ENCODE measurements at regions not wholly inside any gene's neighbourhood (a gene's known extent, or its start where the extent isn't known, plus 50 kb on each side); places are given as distances from the start of the nearest gene placed in this dataset.
A peak's percentile ranks its signal among the peaks of the same experiment; 100 is the strongest.
"Not testable (repeated sequence)": the region's sequence is repeated elsewhere in the genome, so short reads cannot be mapped to it uniquely, and the experiment has no call there.

DNA sequence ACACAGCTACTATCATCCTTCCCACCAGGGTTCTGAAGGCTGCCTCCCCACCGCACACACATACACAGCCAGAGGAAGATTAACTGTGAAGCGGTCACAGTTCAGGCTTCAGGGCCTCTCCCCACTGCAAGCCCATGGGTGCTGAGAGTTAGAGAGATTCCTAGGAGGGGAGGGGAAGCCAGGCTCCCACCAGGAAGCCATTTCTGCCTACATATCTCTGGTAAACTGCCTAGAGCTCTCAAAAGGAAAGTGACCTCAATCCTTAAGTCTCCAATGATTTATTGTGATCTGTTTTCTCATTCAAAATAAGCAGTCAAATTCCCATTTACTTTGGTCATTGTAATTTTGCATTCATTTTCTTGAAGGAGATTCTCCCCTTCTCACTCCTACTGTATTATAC, 141.0 kb upstream of the BNIP2 start:
- no peak for DNase-seq

GRCh38 chr15:59828861-59829260, 139.7 kb upstream of the BNIP2 start:
- DNase-seq = no peak

- DNase-seq = no peak
Measured at GRCh38 chr15:59828263-59828662, 139.1 kb upstream of the BNIP2 start.

DNA sequence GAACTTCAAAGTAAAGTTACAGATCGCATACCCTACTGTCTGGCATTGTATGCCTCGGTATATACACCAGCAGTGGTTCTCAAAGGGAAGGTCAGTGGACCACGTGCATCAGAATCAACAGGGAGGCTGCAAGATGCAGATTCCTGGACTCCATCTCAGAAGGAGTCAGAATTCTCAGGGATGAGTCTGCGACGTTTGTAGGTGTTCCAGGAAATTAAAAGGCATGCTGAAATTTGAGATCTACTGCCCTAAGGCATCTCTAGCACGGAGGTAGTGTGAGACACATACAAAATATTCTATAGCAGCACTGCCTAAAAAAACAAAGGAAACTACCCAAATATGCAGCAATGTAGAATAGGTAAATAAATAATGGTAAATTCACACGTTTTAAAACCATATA, 136.8 kb upstream of the BNIP2 start:
- no peak for DNase-seq

GRCh38 chr15:59821286-59821685, 132.2 kb upstream of the BNIP2 start:
- no peak for DNase-seq

DNA sequence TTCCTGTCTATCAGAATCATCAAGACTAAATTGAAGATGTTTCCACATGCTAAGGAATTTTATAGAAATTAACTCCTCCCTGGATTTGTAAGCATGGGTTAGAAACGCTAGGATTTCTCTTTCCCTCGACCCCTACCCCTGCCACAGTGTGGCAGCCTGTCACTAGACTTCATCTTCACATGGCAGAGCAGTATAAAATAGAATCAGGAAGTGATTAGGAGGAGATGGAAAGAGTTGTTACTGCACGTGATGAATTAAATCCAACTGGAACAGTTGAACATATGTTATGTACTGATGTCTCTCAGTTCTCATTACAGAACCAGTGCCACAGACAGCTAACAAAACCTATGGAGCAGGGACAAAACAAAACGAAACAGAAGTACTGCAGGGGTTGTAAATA, 130.0 kb upstream of the BNIP2 start:
- no peak for DNase-seq

GRCh38 chr15:59818336-59818735, 129.2 kb upstream of the BNIP2 start:
- DNase-seq = no peak

- DNase-seq = no peak
Measured at GRCh38 chr15:59817834-59818233, 128.7 kb upstream of the BNIP2 start.

GRCh38 chr15:59817053-59817452, 127.9 kb upstream of the BNIP2 start:
- no peak for DNase-seq

DNA sequence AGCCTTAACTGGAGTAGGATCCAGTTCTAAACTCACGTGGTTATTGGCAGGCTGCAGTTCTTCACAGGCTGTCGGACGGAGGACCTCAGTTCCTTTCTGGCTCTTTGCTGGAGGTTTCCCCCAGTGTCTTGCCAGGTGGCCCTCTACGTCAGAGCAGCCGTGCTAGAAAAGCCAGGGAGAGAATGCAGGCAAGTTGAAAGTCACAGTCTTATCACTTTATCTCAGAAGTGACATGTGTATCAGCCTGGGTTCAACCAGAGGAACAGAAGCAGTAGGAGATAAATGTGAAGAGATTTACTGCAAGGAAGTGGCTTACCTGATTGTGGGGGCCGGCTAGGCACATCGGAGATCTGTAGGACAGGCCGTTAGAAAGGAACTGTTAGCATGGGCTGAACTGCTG, 125.3 kb upstream of the BNIP2 start:
- peak; percentile 40 for DNase-seq

- DNase-seq = no peak
Measured at GRCh38 chr15:59812889-59813288, 123.8 kb upstream of the BNIP2 start.

DNA sequence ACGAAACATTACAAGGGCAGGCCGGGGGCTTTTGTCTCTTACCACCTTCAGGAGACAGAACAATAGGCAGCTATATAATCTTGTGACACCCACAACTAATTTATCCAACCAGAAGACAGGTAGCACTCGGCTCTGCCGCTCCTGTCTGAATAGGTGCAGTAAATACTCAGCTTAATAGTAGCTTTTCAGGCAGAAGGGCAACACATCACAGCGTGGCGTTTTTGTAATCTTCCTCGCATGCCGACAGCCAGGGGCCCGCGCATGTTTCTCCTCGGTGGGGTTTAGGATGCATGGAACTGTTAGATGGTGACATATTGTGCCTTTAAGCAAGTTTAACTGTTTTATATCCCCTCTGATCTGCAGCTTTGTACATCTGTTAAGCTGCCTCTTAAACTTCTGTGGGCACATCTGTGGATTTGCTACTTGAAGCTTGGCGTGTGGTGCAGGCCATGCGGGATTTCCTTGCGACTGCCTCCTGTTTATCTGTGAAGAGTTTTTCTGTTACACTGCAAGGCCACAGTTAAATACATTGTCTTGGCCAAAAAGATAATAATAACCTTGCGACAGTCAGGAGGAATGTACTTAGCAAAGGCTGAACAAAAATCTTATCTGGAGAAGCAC, 123.2 kb upstream of the BNIP2 start:
- DNase-seq = no peak

DNA sequence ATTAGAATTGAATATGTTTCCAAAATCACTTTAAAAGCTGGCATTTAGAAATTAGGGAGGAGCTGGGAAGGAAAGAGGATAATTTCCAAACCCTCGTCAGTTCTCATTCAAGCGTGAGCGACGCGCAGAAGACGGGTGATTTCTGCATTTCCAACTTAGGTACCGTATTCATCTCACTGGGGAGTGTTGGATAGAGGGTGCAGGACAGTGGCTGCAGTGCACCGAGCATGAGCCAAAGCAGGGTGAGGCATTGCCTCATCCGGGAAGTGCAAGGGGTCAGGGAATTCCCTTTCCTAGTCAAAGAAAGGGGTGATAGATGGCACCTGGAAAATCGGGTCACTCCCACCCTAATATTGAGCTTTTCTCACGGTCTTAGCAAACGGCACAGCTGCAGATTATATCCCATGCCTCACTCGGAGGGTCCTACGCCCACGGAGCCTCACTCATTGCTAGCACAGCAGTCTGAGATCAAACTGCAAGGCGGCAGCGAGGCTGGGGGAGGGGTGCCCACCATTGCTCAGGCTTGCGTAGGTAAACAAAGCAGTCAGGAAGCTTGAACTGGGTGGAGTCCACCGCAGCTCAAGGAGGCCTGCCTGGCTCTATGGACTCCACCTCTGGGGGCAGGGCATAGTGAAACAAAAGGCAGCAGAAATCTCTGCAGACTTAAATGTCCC, 114.3 kb upstream of the BNIP2 start:
- DNase-seq = peak; percentile 82

- no peak for DNase-seq
Measured at GRCh38 chr15:59801649-59802048, 112.5 kb upstream of the BNIP2 start.

GRCh38 chr15:59798605-59798917, 109.4 kb upstream of the BNIP2 start:
- DNase-seq = no peak

GRCh38 chr15:59797756-59798604, 108.9 kb upstream of the BNIP2 start:
- DNase-seq = no peak

DNA sequence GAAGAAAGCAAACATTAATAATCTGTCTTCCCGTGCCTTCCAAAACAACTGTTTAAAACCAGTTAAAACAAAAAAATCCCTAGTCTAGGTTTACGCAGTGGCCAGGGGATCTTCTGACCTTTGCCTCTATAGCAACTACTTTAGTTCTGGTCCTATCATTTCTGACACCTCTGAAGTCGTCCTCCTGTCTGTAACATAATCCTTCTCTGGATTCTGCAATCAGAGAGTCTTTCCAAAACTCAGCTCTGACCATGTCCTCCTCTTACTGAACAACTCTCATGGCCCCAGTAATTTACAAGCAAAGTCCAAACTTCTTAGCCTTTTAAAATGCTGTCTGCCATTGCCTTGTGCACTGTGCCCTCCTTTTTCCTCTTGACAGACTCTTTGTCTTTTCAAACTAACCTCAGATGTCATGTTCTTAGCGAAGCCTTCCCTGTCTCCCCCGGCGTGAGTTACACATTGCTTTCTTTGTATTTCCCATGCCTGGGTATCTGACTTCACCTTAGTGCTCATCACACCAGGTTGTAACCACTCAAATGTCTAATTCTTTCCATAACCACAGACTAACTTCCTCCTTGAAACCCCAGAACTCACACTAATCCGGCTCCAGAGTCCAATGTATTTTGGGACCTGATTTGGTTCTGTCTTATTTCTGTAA, 105.2 kb upstream of the BNIP2 start:
- DNase-seq = no peak

GRCh38 chr15:59792359-59792758, 103.2 kb upstream of the BNIP2 start:
- peak; percentile 6 for DNase-seq

- DNase-seq = no peak
Measured at GRCh38 chr15:59791755-59792154, 102.6 kb upstream of the BNIP2 start.

DNA sequence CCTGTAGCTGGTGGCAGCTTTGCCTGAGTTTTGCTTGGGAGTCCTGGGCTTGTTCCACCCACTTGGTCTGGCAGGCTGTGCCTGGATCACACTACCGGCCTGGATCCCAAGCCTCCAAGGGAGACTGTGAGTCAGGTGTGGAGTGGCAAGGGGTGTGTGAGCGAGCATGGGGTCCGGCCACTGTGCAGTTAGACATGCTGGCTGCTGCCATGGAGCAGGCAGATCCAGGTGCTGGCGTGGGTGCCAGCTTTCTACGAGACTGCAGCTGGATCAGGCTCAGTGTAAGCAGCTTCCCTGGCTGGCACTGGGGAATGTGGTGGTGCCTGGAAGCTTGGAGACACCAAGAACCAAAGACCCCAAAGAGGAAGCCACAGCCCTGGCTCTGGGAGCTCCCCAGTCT, 102.0 kb upstream of the BNIP2 start:
- no peak for DNase-seq

DNA sequence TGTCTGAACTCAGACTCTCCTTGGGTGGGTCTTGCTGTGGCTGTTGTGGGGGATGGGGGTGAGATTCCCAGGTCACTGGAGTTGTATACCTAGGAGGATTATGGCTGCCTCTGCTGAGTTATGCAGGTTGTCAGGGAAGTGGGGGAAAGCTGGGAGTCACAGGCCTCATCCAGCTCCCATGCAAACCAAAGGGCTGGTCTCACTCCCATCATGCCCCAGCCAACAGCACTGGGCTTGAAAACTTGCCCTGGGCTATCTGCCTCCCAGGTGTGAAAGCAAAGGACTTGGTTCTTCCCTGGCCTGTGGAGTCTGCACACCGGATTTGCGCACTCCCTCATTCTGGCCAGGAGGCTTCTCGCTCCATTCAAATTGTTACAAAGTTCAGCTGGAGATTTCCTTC, 97.3 kb upstream of the BNIP2 start:
- DNase-seq = not testable (repeated sequence)

DNA sequence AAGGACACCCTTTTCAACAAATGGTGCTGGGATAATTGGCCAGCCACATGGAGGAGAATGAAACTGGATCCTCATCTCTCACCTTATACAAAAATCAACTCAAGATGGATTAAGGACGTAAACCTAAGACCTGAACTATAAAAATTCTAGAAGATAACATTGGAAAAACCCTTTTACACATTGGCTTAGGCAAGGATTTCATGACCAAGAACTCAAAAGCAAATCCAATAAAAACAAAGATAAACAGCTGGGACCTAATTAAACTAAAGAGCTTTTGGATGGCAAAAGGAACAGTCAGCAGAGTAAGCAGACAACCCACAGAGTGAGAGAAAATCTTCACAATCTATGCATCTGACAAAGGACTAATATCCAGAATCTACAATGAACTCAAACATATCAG, 96.9 kb upstream of the BNIP2 start:
- not testable (repeated sequence) for DNase-seq

GRCh38 chr15:59783774-59784520, 94.8 kb upstream of the BNIP2 start:
- DNase-seq = not testable (repeated sequence)

All from CD4-positive, alpha-beta T cell treated with Interferon gamma for 1 hour (primary cell).